ENCODE measurements at regions not wholly inside any gene's neighbourhood (a gene's known extent, or its start where the extent isn't known, plus 50 kb on each side); places are given as distances from the start of the nearest gene placed in this dataset.

DNA sequence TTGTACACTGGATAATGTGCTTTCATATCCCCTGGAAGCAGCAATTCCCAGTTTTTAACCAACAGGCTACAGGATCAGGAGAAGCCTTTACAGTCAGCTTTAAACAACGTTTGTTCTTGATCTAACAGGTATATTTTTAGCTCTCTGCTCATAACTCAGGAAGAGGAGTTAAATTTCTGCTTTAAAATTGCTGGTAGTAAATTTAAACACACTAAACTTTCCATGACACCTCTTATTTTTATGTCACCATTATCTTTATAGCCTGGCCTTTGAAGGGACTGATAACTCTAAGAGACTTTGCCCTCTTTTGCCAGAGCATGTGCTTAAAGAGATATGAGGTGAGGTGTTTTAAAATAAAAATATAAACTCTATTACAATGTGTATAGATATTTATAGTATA, 119.6 kb upstream of the BRINP3 start:
- Histone ChIP-seq H3K36me3 (ENCODE audit: control insufficient read depth in 2 of 2, insufficient read depth in 2 of 2, low read length in 2 of 2) (no peaks in the 10 kb centered on the region), H3K4me3 (ENCODE audit: low read length in 2 of 2) (no peak overlapping the region), H3K9me3 (ENCODE audit: control insufficient read depth in 2 of 2, low read length in 2 of 2) (no peaks in the 10 kb centered on the region), H3K27me3 (ENCODE audit: control insufficient read depth in 1 of 2, insufficient read depth in 2 of 2, low read length in 2 of 2) (no peaks in the 10 kb centered on the region), H3K4me1 (ENCODE audit: control insufficient read depth, insufficient read depth, low read length) (no peaks in the 10 kb centered on the region), H3K9ac (ENCODE audit: low read length in 2 of 2) (no peak overlapping the region), H3K27ac (ENCODE audit: low read length) (no peak overlapping the region)

DNA sequence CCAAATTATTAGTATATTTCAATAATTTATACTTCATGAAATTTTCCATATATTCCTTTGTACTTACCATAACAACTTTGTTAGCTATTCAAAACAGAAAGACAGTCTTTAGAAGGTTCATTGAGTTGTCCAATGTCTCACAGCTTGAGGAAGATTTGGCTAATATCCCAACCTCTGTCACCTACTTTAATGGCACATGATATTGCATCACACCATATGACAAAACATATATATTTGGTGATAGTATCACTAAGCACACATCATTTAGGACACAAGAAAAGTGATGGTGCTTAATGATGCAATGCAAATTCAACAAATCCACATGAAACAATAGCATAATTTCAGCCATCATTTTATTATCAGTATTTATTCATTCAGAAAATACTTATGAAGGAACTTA, 122.0 kb upstream of the BRINP3 start:
- no peak overlapping the region for H3K27ac ChIP-seq (ENCODE audit: low read length)
- H3K27me3 ChIP-seq (ENCODE audit: control insufficient read depth in 1 of 2, insufficient read depth in 2 of 2, low read length in 2 of 2) = no peaks in the 10 kb centered on the region
- no peak overlapping the region for H3K4me3 ChIP-seq (ENCODE audit: low read length in 2 of 2)
- H3K9me3 ChIP-seq (ENCODE audit: control insufficient read depth in 2 of 2, low read length in 2 of 2) = no peaks in the 10 kb centered on the region
- no peaks in the 10 kb centered on the region for H3K36me3 ChIP-seq (ENCODE audit: control insufficient read depth in 2 of 2, insufficient read depth in 2 of 2, low read length in 2 of 2)
- no peak overlapping the region for H3K9ac ChIP-seq (ENCODE audit: low read length in 2 of 2)
- no peaks in the 10 kb centered on the region for H3K4me1 ChIP-seq (ENCODE audit: control insufficient read depth, insufficient read depth, low read length)

- H3K9ac ChIP-seq (ENCODE audit: low read length in 2 of 2) = no peak overlapping the region
- H3K9me3 ChIP-seq (ENCODE audit: control insufficient read depth in 2 of 2, low read length in 2 of 2) = no peaks in the 10 kb centered on the region
- H3K4me1 ChIP-seq (ENCODE audit: control insufficient read depth, insufficient read depth, low read length) = no peaks in the 10 kb centered on the region
- no peak overlapping the region for H3K27ac ChIP-seq (ENCODE audit: low read length)
- no peak overlapping the region for H3K4me3 ChIP-seq (ENCODE audit: low read length in 2 of 2)
- no peaks in the 10 kb centered on the region for H3K27me3 ChIP-seq (ENCODE audit: control insufficient read depth in 1 of 2, insufficient read depth in 2 of 2, low read length in 2 of 2)
- no peaks in the 10 kb centered on the region for H3K36me3 ChIP-seq (ENCODE audit: control insufficient read depth in 2 of 2, insufficient read depth in 2 of 2, low read length in 2 of 2)
Measured at GRCh38 chr1:190602325-190602724, 124.7 kb upstream of the BRINP3 start.

GRCh38 chr1:190608282-190608681, 130.6 kb upstream of the BRINP3 start:
- Histone ChIP-seq H3K36me3 (ENCODE audit: control insufficient read depth in 2 of 2, insufficient read depth in 2 of 2, low read length in 2 of 2) (no peaks in the 10 kb centered on the region), H3K9ac (ENCODE audit: low read length in 2 of 2) (no peak overlapping the region), H3K4me1 (ENCODE audit: control insufficient read depth, insufficient read depth, low read length) (no peaks in the 10 kb centered on the region), H3K9me3 (ENCODE audit: control insufficient read depth in 2 of 2, low read length in 2 of 2) (no peaks in the 10 kb centered on the region), H3K27ac (ENCODE audit: low read length) (no peak overlapping the region), H3K27me3 (ENCODE audit: control insufficient read depth in 1 of 2, insufficient read depth in 2 of 2, low read length in 2 of 2) (no peaks in the 10 kb centered on the region), H3K4me3 (ENCODE audit: low read length in 2 of 2) (no peak overlapping the region)

- Histone ChIP-seq H3K4me3 (ENCODE audit: low read length in 2 of 2) (no peak overlapping the region), H3K9me3 (ENCODE audit: control insufficient read depth in 2 of 2, low read length in 2 of 2) (no peaks in the 10 kb centered on the region), H3K27ac (ENCODE audit: low read length) (no peak overlapping the region), H3K27me3 (ENCODE audit: control insufficient read depth in 1 of 2, insufficient read depth in 2 of 2, low read length in 2 of 2) (no peaks in the 10 kb centered on the region), H3K4me1 (ENCODE audit: control insufficient read depth, insufficient read depth, low read length) (no peaks in the 10 kb centered on the region), H3K9ac (ENCODE audit: low read length in 2 of 2) (no peak overlapping the region), H3K36me3 (ENCODE audit: control insufficient read depth in 2 of 2, insufficient read depth in 2 of 2, low read length in 2 of 2) (no peaks in the 10 kb centered on the region)
Measured at GRCh38 chr1:190615818-190616217, 138.2 kb upstream of the BRINP3 start.

GRCh38 chr1:190616235-190616634, 138.6 kb upstream of the BRINP3 start:
- no peak overlapping the region for H3K27ac ChIP-seq (ENCODE audit: low read length)
- no peaks in the 10 kb centered on the region for H3K27me3 ChIP-seq (ENCODE audit: control insufficient read depth in 1 of 2, insufficient read depth in 2 of 2, low read length in 2 of 2)
- H3K4me3 ChIP-seq (ENCODE audit: low read length in 2 of 2) = no peak overlapping the region
- H3K9me3 ChIP-seq (ENCODE audit: control insufficient read depth in 2 of 2, low read length in 2 of 2) = no peaks in the 10 kb centered on the region
- H3K9ac ChIP-seq (ENCODE audit: low read length in 2 of 2) = no peak overlapping the region
- no peaks in the 10 kb centered on the region for H3K36me3 ChIP-seq (ENCODE audit: control insufficient read depth in 2 of 2, insufficient read depth in 2 of 2, low read length in 2 of 2)
- no peaks in the 10 kb centered on the region for H3K4me1 ChIP-seq (ENCODE audit: control insufficient read depth, insufficient read depth, low read length)

GRCh38 chr1:190619724-190620123, 142.1 kb upstream of the BRINP3 start:
- Histone ChIP-seq H3K36me3 (ENCODE audit: control insufficient read depth in 2 of 2, insufficient read depth in 2 of 2, low read length in 2 of 2) (no peaks in the 10 kb centered on the region), H3K27me3 (ENCODE audit: control insufficient read depth in 1 of 2, insufficient read depth in 2 of 2, low read length in 2 of 2) (no peaks in the 10 kb centered on the region), H3K4me1 (ENCODE audit: control insufficient read depth, insufficient read depth, low read length) (no peaks in the 10 kb centered on the region), H3K27ac (ENCODE audit: low read length) (no peak overlapping the region), H3K9me3 (ENCODE audit: control insufficient read depth in 2 of 2, low read length in 2 of 2) (no peaks in the 10 kb centered on the region), H3K4me3 (ENCODE audit: low read length in 2 of 2) (no peak overlapping the region), H3K9ac (ENCODE audit: low read length in 2 of 2) (no peak overlapping the region)

DNA sequence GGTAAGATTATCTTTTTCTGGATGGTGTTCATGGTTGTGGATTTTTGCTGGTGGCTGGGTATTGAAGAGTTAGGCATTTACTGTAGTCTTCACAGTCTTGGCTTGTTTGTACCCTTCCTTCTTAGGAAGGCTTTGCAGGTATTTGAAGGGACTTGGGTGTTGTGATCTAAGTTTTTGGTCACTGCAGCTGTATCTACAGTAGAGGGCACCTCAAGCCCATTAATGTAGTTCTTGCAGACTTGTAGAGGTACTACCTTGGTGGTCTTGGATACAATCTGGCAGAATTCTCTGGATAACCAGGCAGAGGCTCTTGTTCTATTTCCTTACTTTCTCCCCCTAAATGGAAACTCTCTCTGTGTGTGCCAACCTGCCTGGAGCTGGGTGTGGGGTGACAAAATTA, 155.8 kb upstream of the BRINP3 start:
- Histone ChIP-seq H3K27me3 (ENCODE audit: control insufficient read depth in 1 of 2, insufficient read depth in 2 of 2, low read length in 2 of 2) (no peaks in the 10 kb centered on the region), H3K27ac (ENCODE audit: low read length) (no peak overlapping the region), H3K9ac (ENCODE audit: low read length in 2 of 2) (no peak overlapping the region), H3K4me3 (ENCODE audit: low read length in 2 of 2) (no peak overlapping the region), H3K9me3 (ENCODE audit: control insufficient read depth in 2 of 2, low read length in 2 of 2) (no peaks in the 10 kb centered on the region), H3K36me3 (ENCODE audit: control insufficient read depth in 2 of 2, insufficient read depth in 2 of 2, low read length in 2 of 2) (no peaks in the 10 kb centered on the region), H3K4me1 (ENCODE audit: control insufficient read depth, insufficient read depth, low read length) (no peaks in the 10 kb centered on the region)

GRCh38 chr1:190634134-190634533, 156.5 kb upstream of the BRINP3 start:
- Histone ChIP-seq H3K9me3 (ENCODE audit: control insufficient read depth in 2 of 2, low read length in 2 of 2) (no peaks in the 10 kb centered on the region), H3K27me3 (ENCODE audit: control insufficient read depth in 1 of 2, insufficient read depth in 2 of 2, low read length in 2 of 2) (no peaks in the 10 kb centered on the region), H3K27ac (ENCODE audit: low read length) (no peak overlapping the region), H3K9ac (ENCODE audit: low read length in 2 of 2) (no peak overlapping the region), H3K4me3 (ENCODE audit: low read length in 2 of 2) (no peak overlapping the region), H3K36me3 (ENCODE audit: control insufficient read depth in 2 of 2, insufficient read depth in 2 of 2, low read length in 2 of 2) (no peaks in the 10 kb centered on the region), H3K4me1 (ENCODE audit: control insufficient read depth, insufficient read depth, low read length) (no peaks in the 10 kb centered on the region)

DNA sequence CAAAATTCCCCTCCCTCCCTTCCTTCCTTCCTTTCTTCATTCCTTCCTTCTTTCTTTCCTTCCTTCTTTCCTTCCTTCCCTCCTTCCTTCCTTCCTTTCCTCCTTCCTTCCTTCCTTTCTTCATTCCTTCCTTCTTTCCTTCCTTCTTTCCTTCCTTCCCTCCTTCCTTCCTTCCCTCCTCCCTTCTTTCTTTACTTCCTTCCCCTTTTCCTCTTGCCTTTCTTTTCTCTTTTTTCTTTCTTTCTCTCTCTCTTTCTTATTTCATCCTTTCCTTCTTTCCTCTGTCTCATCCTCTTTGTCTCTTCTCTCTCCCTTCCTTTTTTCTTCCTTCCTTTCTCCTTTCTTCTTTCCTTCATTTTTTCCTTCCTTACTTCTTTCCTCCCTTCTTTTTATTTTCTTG, 171.9 kb upstream of the BRINP3 start:
- Histone ChIP-seq H3K27ac (ENCODE audit: low read length) (no peak overlapping the region), H3K4me1 (ENCODE audit: control insufficient read depth, insufficient read depth, low read length) (no peaks in the 10 kb centered on the region), H3K9me3 (ENCODE audit: control insufficient read depth in 2 of 2, low read length in 2 of 2) (no peaks in the 10 kb centered on the region), H3K9ac (ENCODE audit: low read length in 2 of 2) (no peak overlapping the region), H3K27me3 (ENCODE audit: control insufficient read depth in 1 of 2, insufficient read depth in 2 of 2, low read length in 2 of 2) (no peaks in the 10 kb centered on the region), H3K4me3 (ENCODE audit: low read length in 2 of 2) (no peak overlapping the region), H3K36me3 (ENCODE audit: control insufficient read depth in 2 of 2, insufficient read depth in 2 of 2, low read length in 2 of 2) (no peaks in the 10 kb centered on the region)

DNA sequence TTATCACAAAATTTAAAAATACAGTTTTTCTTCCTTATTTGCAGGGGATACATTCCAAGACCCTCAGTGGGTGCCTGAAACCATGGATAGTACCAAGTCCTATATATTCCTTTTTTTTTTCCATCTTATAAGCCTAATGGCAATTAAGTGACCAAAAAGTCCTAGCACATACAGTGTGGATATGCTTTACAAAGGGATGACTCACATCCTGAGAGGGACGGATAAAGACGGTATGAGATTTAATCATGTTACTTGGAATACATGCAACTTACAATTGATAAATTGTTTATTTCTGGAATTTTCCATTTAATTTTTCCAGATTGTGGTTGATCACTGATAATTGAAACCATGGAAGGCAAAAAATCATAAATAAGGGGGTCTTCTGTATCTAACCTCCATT, 181.2 kb upstream of the BRINP3 start:
- no peaks in the 10 kb centered on the region for H3K4me1 ChIP-seq (ENCODE audit: control insufficient read depth, insufficient read depth, low read length)
- H3K4me3 ChIP-seq (ENCODE audit: low read length in 2 of 2) = no peak overlapping the region
- H3K27me3 ChIP-seq (ENCODE audit: control insufficient read depth in 1 of 2, insufficient read depth in 2 of 2, low read length in 2 of 2) = no peaks in the 10 kb centered on the region
- H3K27ac ChIP-seq (ENCODE audit: low read length) = no peak overlapping the region
- no peak overlapping the region for H3K9ac ChIP-seq (ENCODE audit: low read length in 2 of 2)
- no peaks in the 10 kb centered on the region for H3K9me3 ChIP-seq (ENCODE audit: control insufficient read depth in 2 of 2, low read length in 2 of 2)
- no peaks in the 10 kb centered on the region for H3K36me3 ChIP-seq (ENCODE audit: control insufficient read depth in 2 of 2, insufficient read depth in 2 of 2, low read length in 2 of 2)

DNA sequence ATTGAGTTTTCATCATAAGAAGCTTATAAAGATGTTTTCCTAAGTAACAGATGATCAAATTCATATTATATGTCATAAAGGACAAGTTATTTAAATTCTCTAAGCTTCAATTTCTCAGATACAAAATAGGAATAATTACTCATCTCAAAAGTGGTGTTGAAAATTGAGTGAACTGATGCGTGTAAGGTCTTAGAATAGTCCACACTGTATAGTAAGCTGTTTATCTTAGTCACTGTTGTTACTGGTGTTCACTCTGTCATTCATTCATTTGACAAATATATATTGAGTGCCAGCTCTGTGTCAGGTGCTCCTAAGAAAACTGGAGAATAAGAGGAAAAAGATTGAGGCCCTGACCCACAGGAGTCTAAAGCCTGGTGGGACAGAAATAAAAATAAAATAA, 186.3 kb upstream of the BRINP3 start:
- Histone ChIP-seq H3K27me3 (ENCODE audit: control insufficient read depth in 1 of 2, insufficient read depth in 2 of 2, low read length in 2 of 2) (no peaks in the 10 kb centered on the region), H3K36me3 (ENCODE audit: control insufficient read depth in 2 of 2, insufficient read depth in 2 of 2, low read length in 2 of 2) (no peaks in the 10 kb centered on the region), H3K9ac (ENCODE audit: low read length in 2 of 2) (no peak overlapping the region), H3K4me1 (ENCODE audit: control insufficient read depth, insufficient read depth, low read length) (no peaks in the 10 kb centered on the region), H3K4me3 (ENCODE audit: low read length in 2 of 2) (no peak overlapping the region), H3K27ac (ENCODE audit: low read length) (no peak overlapping the region), H3K9me3 (ENCODE audit: control insufficient read depth in 2 of 2, low read length in 2 of 2) (no peaks in the 10 kb centered on the region)

Measured in stomach smooth muscle (tissue), 2 donors.